ENCODE measurements at regions not wholly inside any gene's neighbourhood (a gene's known extent, or its start where the extent isn't known, plus 50 kb on each side); places are given as distances from the start of the nearest gene placed in this dataset.
"Not testable (repeated sequence)": the region's sequence is repeated elsewhere in the genome, so short reads cannot be mapped to it uniquely, and the experiment has no call there.

- DNase-seq (ENCODE audit: low spot score) = no peak
Observed at GRCh38 chr13:58991826-58992477, 1171.8 kb downstream of the DIAPH3 start.

GRCh38 chr13:58992478-58993042, 1171.2 kb downstream of the DIAPH3 start:
- no peak for DNase-seq (ENCODE audit: low spot score)

GRCh38 chr13:58994077-58994476, 1169.7 kb downstream of the DIAPH3 start:
- DNase-seq (ENCODE audit: low spot score) = no peak

GRCh38 chr13:58994777-58995176, 1169.0 kb downstream of the DIAPH3 start:
- DNase-seq (ENCODE audit: low spot score) = no peak

GRCh38 chr13:58998716-58999115, 1165.0 kb downstream of the DIAPH3 start:
- no peak for DNase-seq (ENCODE audit: low spot score)

GRCh38 chr13:58999851-59000250, 1163.9 kb downstream of the DIAPH3 start:
- DNase-seq (ENCODE audit: low spot score) = no peak

- DNase-seq (ENCODE audit: low spot score) = no peak
Observed at GRCh38 chr13:59000770-59001169, 1163.0 kb downstream of the DIAPH3 start.

GRCh38 chr13:59012731-59013130, 1151.0 kb downstream of the DIAPH3 start:
- no peak for DNase-seq (ENCODE audit: low spot score)

- no peak for DNase-seq (ENCODE audit: low spot score)
Observed at GRCh38 chr13:59016250-59016649, 1147.5 kb downstream of the DIAPH3 start.

GRCh38 chr13:59024434-59024833, 1139.3 kb downstream of the DIAPH3 start:
- DNase-seq (ENCODE audit: low spot score) = no peak

GRCh38 chr13:59034198-59034597, 1129.5 kb downstream of the DIAPH3 start:
- no peak for DNase-seq (ENCODE audit: low spot score)

- no peak for DNase-seq (ENCODE audit: low spot score)
Observed at GRCh38 chr13:59038824-59039223, 1124.9 kb downstream of the DIAPH3 start.

- DNase-seq (ENCODE audit: low spot score) = no peak
Observed at GRCh38 chr13:59043016-59043415, 1120.7 kb downstream of the DIAPH3 start.

GRCh38 chr13:59047546-59047945, 1116.2 kb downstream of the DIAPH3 start:
- DNase-seq (ENCODE audit: low spot score) = no peak

GRCh38 chr13:59061621-59062020, 1102.1 kb downstream of the DIAPH3 start:
- peak; percentile 31 for DNase-seq (ENCODE audit: low spot score)

GRCh38 chr13:59064042-59064441, 1099.7 kb downstream of the DIAPH3 start:
- DNase-seq (ENCODE audit: low spot score) = no peak

GRCh38 chr13:59076386-59076785, 1087.3 kb downstream of the DIAPH3 start:
- DNase-seq (ENCODE audit: low spot score) = not testable (repeated sequence)

- no peak for DNase-seq (ENCODE audit: low spot score)
Observed at GRCh38 chr13:59086147-59086546, 1077.6 kb downstream of the DIAPH3 start.

- no peak for DNase-seq (ENCODE audit: low spot score)
Observed at GRCh38 chr13:59088716-59089115, 1075.0 kb downstream of the DIAPH3 start.

- no peak for DNase-seq (ENCODE audit: low spot score)
Observed at GRCh38 chr13:59094181-59094580, 1069.5 kb downstream of the DIAPH3 start.

GRCh38 chr13:59099182-59099974, 1064.3 kb downstream of the DIAPH3 start:
- DNase-seq (ENCODE audit: low spot score) = no peak

- DNase-seq (ENCODE audit: low spot score) = no peak
Observed at GRCh38 chr13:59103004-59103768, 1060.5 kb downstream of the DIAPH3 start.
